SIG-M5 treated with dmso at 0.1 percent for 504 hours (cell line): ENCODE measurements at regions not wholly inside any gene's neighbourhood (a gene's known extent, or its start where the extent isn't known, plus 50 kb on each side); places are given as distances from the start of the nearest gene placed in this dataset.
"Not testable (repeated sequence)": the region's sequence is repeated elsewhere in the genome, so short reads cannot be mapped to it uniquely, and the experiment has no call there.

Experiments
- DNase-seq: peaks from one replicate; lab custom pipeline; 2025; ENCODE audit not compliant: unreplicated experiment; lab: John Stamatoyannopoulos, UW

GRCh38 chrX:1140236-1140681 is 72.2 kb downstream of the CRLF2 start:
- no peak for DNase-seq

DNA sequence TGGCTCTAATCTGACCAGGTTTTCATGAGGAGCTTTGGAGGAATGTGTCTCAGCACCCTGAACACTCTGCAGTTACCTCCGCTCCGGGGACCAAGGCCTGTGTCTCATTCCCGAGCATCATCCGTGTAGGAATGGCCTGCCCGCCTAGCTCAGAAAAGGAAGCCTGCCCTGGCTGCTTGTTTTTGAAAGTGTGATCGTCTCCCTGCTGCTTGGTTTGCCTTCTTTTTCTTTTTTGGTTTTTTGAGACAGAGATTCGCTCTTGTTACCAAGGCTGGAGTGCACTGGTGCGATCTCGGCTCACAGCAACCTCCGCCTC is 73.3 kb downstream of the CRLF2 start:
- no peak for DNase-seq

- no peak for DNase-seq
These were observed 73.8 kb downstream of the CRLF2 start for GRCh38 chrX:1138476-1139184.

GRCh38 chrX:1137531-1137930 is 74.9 kb downstream of the CRLF2 start:
- no peak for DNase-seq

DNA sequence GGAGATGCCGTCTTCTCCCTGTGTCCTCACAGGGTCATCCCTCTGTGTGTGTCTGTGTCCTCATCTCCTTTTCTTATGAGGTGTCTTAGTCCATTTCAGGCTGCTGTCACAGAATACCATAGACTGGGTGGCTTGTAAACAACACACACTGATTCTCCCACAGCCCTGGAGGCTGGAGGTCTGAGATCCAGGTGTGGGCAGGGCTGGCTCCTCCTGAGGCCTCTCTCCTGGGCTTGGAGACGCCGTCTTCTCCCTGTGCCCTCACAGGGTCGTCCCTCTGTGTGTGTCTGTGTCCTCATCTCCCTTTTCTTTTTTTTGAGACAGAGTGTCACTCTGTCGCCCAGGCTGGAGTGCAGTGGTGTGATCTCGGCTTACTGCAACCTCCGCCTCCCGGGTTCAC is 75.9 kb downstream of the CRLF2 start:
- DNase-seq = not testable (repeated sequence)

DNA sequence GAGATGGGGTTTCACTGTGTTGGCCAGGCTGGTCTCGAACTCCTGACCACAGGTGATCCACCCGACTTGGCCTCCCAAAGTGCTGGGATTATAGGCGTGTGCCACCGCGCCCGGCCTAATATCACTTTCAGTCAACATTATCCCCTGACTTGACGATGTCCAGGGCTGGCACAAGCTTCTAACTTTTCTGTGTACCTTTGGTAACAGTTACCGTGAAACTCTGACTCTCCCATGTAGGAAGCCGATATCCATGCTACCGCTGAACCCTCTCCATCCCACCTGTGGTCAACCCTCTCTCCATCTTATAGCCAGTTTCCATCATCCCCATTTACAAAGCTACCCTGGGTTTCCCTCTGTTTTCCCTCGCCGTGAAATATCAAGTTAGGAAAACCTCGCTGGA is 77.5 kb downstream of the CRLF2 start:
- no peak for DNase-seq

DNA sequence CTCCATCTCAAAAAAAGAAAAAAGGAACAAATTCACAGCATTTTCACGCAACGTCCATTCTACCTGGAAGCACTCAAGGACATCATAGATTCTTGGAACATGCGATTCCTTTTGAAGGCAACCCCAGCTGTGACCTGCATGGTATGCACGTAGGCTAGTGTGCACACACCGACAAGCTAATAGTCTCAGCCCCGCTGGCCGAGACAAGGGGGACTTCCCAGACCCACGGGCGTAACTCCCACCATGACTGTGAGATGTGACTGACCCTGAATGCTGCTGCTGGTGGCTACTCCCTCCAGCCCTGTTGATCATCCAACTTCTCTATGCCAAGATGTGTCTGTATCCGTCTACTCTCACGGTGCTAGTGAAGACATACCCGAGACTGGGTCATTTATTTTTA is 78.3 kb downstream of the CRLF2 start:
- DNase-seq = no peak

DNA sequence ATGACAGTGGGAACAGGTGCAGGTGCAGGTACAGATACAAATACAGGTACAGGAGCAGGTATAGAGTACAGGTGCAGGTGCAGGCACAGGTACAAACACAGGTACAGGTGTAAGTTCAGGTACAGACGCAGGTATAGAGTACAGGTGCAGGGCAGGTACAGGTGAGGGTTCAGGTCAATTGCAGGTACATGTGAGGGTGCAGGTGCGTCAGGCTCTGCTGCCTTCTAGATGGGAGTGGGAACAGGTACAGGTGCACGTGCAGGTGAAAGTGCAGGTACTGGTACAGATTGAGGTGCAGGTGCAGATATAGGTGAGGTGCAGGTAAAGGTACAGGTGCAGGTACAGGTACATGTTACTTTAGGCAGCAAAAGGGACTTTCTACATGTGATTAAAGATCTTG is 85.7 kb downstream of the CRLF2 start:
- no peak for DNase-seq

GRCh38 chrX:1124531-1124930 is 87.9 kb downstream of the CRLF2 start:
- no peak for DNase-seq

GRCh38 chrX:1122851-1123250 is 89.6 kb downstream of the CRLF2 start:
- DNase-seq = not testable (repeated sequence)

- no peak for DNase-seq
These were observed 93.2 kb downstream of the CRLF2 start for GRCh38 chrX:1119275-1119674.

- DNase-seq = no peak
These were observed 93.8 kb downstream of the CRLF2 start for GRCh38 chrX:1118572-1119199.

- DNase-seq = not testable (repeated sequence)
These were observed 97.0 kb downstream of the CRLF2 start for GRCh38 chrX:1115411-1115810.

DNA sequence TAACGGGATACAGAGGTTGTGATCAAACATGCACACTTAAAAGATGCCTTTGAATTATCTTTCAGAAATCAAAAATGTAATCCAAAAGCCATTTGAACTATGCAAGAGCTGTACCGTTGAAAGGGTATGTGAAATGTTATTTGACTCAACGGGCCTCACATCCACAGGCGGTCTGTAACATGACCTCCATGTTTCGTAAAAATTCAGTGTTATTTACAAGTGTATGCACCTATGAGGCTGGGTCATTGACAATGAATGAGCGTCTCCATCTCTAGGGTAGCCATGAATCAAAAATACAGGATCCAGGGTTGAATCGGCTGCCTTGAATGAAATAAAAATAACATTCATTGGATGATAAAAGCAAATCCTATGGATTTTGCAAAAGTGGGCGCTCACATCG is 100.1 kb downstream of the CRLF2 start:
- no peak for DNase-seq

- no peak for DNase-seq
These were observed 100.7 kb downstream of the CRLF2 start for GRCh38 chrX:1111601-1112300.

DNA sequence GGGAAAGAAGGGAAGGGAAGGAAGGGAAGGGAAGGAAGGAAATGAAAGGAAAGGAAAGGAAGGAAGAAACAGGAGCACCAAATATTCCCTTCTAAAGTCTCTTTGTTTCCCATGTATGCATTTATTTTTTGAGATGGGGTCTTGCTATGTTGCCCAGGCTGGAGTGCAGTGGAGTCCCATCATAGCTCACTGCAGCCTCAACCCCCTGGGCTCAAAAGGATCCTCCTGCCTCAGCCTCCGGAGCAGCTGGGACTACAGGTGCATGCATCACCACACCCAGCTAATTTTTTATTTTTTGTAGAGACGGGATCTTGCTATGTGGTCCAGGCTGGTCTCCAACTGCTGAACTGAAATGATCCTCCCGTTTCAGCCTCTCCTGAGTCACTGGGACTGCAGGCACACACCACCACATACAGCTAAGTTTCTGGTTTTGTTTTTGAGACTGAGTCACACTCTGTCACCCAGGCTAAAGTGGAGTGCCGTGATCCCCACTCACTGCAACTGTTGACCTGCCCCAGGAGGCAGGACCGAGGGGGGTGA is 102.8 kb downstream of the CRLF2 start:
- no peak for DNase-seq

DNA sequence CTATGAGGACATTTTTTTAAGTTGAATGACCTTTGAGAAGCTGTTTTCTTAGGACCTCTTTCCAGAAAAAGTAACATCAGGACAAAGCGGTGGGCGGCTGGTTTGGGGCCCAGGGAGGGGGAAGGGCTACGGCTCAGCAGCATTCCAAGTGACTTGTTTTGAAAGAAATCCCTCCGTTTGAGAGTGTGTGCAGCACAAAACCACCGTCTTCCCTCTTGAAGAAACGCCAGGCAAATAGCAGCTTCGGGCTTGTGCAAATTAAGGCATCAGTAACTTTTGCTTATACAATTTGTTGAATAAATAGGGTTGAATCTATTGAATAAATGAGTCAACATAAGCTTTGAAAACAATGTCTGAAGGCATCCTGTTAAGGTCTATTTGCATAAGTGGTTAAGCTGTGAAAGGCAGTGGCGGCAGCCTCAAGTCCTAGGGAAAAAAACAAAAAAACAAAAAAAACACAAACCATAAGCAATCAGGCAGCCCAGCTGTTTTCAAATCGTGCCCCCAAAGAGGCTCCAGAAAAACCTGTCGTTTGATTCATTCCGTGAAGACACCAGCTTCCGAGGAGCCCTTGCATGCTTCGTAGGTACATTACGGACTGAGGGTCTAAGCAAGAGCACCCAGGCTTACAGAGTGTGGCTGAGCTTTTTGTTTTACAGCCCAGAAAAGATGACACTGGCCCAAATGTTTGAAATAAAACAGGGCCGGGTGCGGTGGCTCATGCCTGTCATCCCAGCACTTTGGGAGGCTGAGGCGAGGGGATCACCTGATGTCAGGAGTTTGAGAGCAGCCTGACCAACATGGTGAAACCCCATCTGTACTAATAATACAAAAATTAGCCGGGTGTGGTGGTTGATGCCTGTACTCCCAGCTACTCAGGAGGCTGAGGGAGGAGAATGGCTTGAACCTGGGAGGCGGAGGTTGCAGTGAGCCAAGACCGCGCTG is 103.7 kb downstream of the CRLF2 start:
- DNase-seq = no peak

GRCh38 chrX:1106478-1107210 is 105.8 kb downstream of the CRLF2 start:
- no peak for DNase-seq

GRCh38 chrX:1105671-1106419 is 106.6 kb downstream of the CRLF2 start:
- no peak for DNase-seq

- not testable (repeated sequence) for DNase-seq
These were observed 107.4 kb downstream of the CRLF2 start for GRCh38 chrX:1105031-1105430.
